H1 (cell line): ENCODE measurements at regions not wholly inside any gene's neighbourhood (a gene's known extent, or its start where the extent isn't known, plus 50 kb on each side); places are given as distances from the start of the nearest gene placed in this dataset.

Experiments
- CTCF ChIA-PET: fragments of 300-600 bp; sonication (Branson Sonifier 250); formaldehyde crosslinking; loops from one replicate; lab custom pipeline; 2021; ENCODE audit not compliant: partially characterized antibody; lab: Charles Lee
- POLR2A ChIA-PET: fragments of 300-600 bp; sonication (Branson Sonifier 250); formaldehyde crosslinking; loops from one replicate; lab custom pipeline; 2021; ENCODE audit warnings: inconsistent platforms; ENCODE audit not compliant: partially characterized antibody; lab: Charles Lee
- DNase-seq, 2 experiments: peaks; one replicate each; pipeline versions ENCODE4 v3.0.0 to v3.0.0-alpha.2; 2010 to 2022; ENCODE audit warnings: low spot score in 2 of 2, low read depth in 1 of 2, mixed read lengths in 1 of 2
- FAIRE-seq: peaks from 2 replicates; lab custom pipeline; 2011; peaks lifted over from hg19 to GRCh38; lab: Jason Lieb, UNC
- H2AFZ ChIP-seq: 2 replicates; pipeline ENCODE4 v1.8.1; 2012; ENCODE audit warnings: low read length, inconsistent platforms
- H2AK5ac ChIP-seq: 2 replicates; pipeline ENCODE4 v1.6.1; 2013; ENCODE audit warnings: low read depth, low read length
- H2BK120ac ChIP-seq: replicated peaks from 2 replicates; pipeline ENCODE3; 2013; ENCODE audit warnings: low read depth, low read length, inconsistent platforms
- H2BK12ac ChIP-seq: 2 replicates; pipeline ENCODE4 v1.6.1; 2013; ENCODE audit warnings: low read depth, low read length
- H2BK15ac ChIP-seq: 2 replicates; pipeline ENCODE4 v1.6.1; 2013; ENCODE audit warnings: low read length
- H2BK20ac ChIP-seq: 2 replicates; pipeline ENCODE4 v1.6.1; 2013; ENCODE audit warnings: low read length
- H2BK5ac ChIP-seq: 2 replicates; pipeline ENCODE4 v1.6.1; 2013; ENCODE audit warnings: low read depth, low read length
- H3K14ac ChIP-seq: 2 replicates; pipeline ENCODE4 v1.6.1; 2013; ENCODE audit warnings: inconsistent platforms; ENCODE audit not compliant: insufficient read length
- H3K18ac ChIP-seq: 2 replicates; pipeline ENCODE4 v1.6.1; 2013; ENCODE audit warnings: low read length; ENCODE audit errors: extremely low read depth
- H3K23ac ChIP-seq: 2 replicates; pipeline ENCODE4 v1.6.1; 2013; ENCODE audit warnings: inconsistent platforms; ENCODE audit not compliant: insufficient read length
- H3K23me2 ChIP-seq: 2 replicates; pipeline ENCODE4 v1.6.1; 2013; ENCODE audit warnings: low read depth, low read length
- H3K27ac ChIP-seq: 2 replicates; pipeline ENCODE4 v1.6.1; 2011; ENCODE audit warnings: low read depth, low read length, inconsistent platforms
- H3K27me3 ChIP-seq, 4 experiments: replicated peaks in 1 of 4; 1 replicate in 1 of 4; 2 replicates in 3 of 4; pipeline versions ENCODE4 v1.6.1 to v1.8.1; 2011 to 2013; ENCODE audit warnings: low read length in 3 of 4, mild to moderate bottlenecking in 3 of 4, inconsistent platforms in 2 of 4, mixed read lengths in 2 of 4, moderate library complexity in 1 of 4; ENCODE audit not compliant: control insufficient read depth in 3 of 4, insufficient read depth in 3 of 4; ENCODE audit errors: extremely low read depth in 1 of 4
- H3K36me3 ChIP-seq, 4 experiments: 2 replicates each; pipeline versions ENCODE4 v1.6.1 to v1.8.1; 2011 to 2013; ENCODE audit warnings: mild to moderate bottlenecking in 4 of 4, low read length in 3 of 4, moderate library complexity in 2 of 4, control low read depth in 1 of 4, inconsistent platforms in 1 of 4; ENCODE audit not compliant: insufficient read depth in 4 of 4, control insufficient read depth in 2 of 4
- H3K4ac ChIP-seq: replicated peaks from 2 replicates; pipeline ENCODE3; 2013; ENCODE audit warnings: low read length, low read depth, mixed read lengths, inconsistent platforms; ENCODE audit not compliant: insufficient read length
- H3K4me1 ChIP-seq, 4 experiments: replicated peaks in 1 of 4; 1 replicate in 1 of 4; 2 replicates in 3 of 4; pipeline versions ENCODE4 v1.6.1 to v1.8.1; 2011 to 2013; ENCODE audit warnings: low read length in 3 of 4, inconsistent platforms in 2 of 4, mixed read lengths in 1 of 4; ENCODE audit not compliant: insufficient read depth in 4 of 4, control insufficient read depth in 3 of 4
- H3K4me2 ChIP-seq, 2 experiments: 2 replicates each; pipeline versions ENCODE4 v1.6.1 to v1.8.1; 2011 to 2013; ENCODE audit warnings: low read depth in 2 of 2, low read length in 2 of 2, control low read depth in 1 of 2, inconsistent platforms in 1 of 2, mild to moderate bottlenecking in 1 of 2; ENCODE audit not compliant: insufficient read depth in 1 of 2
- H3K4me3 ChIP-seq, 4 experiments: fragments of 200-600, 300-600 bp in 1 of 4; sonication (generic), shearing (Covaris generic), sonication (Bioruptor Twin) in 1 of 4; 2 replicates each; pipeline versions ENCODE4 v1.5.1 to v1.8.1; 2011 to 2016; ENCODE audit warnings: low read length in 4 of 4, low read depth in 3 of 4, control low read depth in 2 of 4, inconsistent platforms in 2 of 4, mild to moderate bottlenecking in 2 of 4, mixed read lengths in 1 of 4, moderate library complexity in 1 of 4; ENCODE audit not compliant: insufficient read depth in 2 of 4; ENCODE audit errors: extremely low read depth in 1 of 4
- H3K56ac ChIP-seq: replicated peaks from 2 replicates; pipeline ENCODE3; 2013; ENCODE audit warnings: low read depth, mild to moderate bottlenecking, mixed read lengths, low read length, inconsistent platforms; ENCODE audit not compliant: insufficient read length
- H3K79me1 ChIP-seq: 2 replicates; pipeline ENCODE4 v1.6.1; 2013; ENCODE audit warnings: low read depth, low read length, control low read depth
- H3K79me2 ChIP-seq, 2 experiments: 2 replicates each; pipeline versions ENCODE4 v1.6.1 to v1.8.1; 2012 to 2013; ENCODE audit warnings: low read length in 2 of 2, mild to moderate bottlenecking in 2 of 2, inconsistent platforms in 1 of 2; ENCODE audit not compliant: insufficient read depth in 2 of 2, control insufficient read depth in 1 of 2
- H3K9ac ChIP-seq, 4 experiments: replicated peaks in 1 of 4; 1 replicate in 1 of 4; 2 replicates in 3 of 4; pipeline versions ENCODE4 v1.6.1 to v1.8.1; 2011 to 2013; ENCODE audit warnings: low read depth in 3 of 4, low read length in 3 of 4, control low read depth in 2 of 4, mild to moderate bottlenecking in 2 of 4, moderate library complexity in 2 of 4, inconsistent platforms in 1 of 4; ENCODE audit errors: extremely low read depth in 1 of 4
- H3K9me3 ChIP-seq, 2 experiments: 2 replicates each; pipeline versions ENCODE4 v1.6.1 to v1.8.1; 2012 to 2013; ENCODE audit warnings: mild to moderate bottlenecking in 2 of 2, moderate library complexity in 2 of 2, control low read depth in 1 of 2, inconsistent platforms in 1 of 2, low read depth in 1 of 2, low read length in 1 of 2, mixed read lengths in 1 of 2; ENCODE audit not compliant: insufficient read depth in 2 of 2
- H4K20me1 ChIP-seq, 2 experiments: replicated peaks in 1 of 2; 2 replicates each; pipeline versions ENCODE3 to v1.8.1; 2011 to 2013; ENCODE audit warnings: inconsistent platforms in 2 of 2, low read length in 2 of 2, mild to moderate bottlenecking in 1 of 2; ENCODE audit not compliant: insufficient read depth in 2 of 2, control insufficient read depth in 1 of 2
- H4K5ac ChIP-seq: 2 replicates; pipeline ENCODE4 v1.6.1; 2013; ENCODE audit warnings: low read length, low read depth, mixed read lengths, inconsistent platforms; ENCODE audit not compliant: insufficient read length
- H4K8ac ChIP-seq: 2 replicates; pipeline ENCODE4 v1.8.0; 2013; ENCODE audit warnings: mild to moderate bottlenecking, moderate library complexity, low read length, inconsistent platforms; ENCODE audit not compliant: insufficient read depth; ENCODE audit errors: extremely low read depth
- H4K91ac ChIP-seq: replicated peaks from 2 replicates; pipeline ENCODE3; 2013; ENCODE audit warnings: low read length, mixed read lengths, inconsistent platforms; ENCODE audit not compliant: insufficient read length
- MAFK ChIP-seq: IDR thresholded peaks from 2 replicates; pipeline ENCODE4 v1.6.1; 2012; ENCODE audit warnings: low read depth, mild to moderate bottlenecking, improper control_type of control experiment, low read length
- SAP30 ChIP-seq: fragments of 300-600 bp; sonication (generic); IDR thresholded peaks from 2 replicates; pipeline ENCODE4 v1.7.1; 2012; ENCODE audit warnings: low read length, moderate library complexity, mild to moderate bottlenecking, inconsistent platforms; ENCODE audit not compliant: insufficient read depth, insufficient replicate concordance
- WGBS, 2 experiments: shearing (Covaris generic) in 1 of 2; methylation state at CpG; one replicate each; pipeline versions ENCODE4 v1.1.6 to v1.1.7; 2013 to 2015; ENCODE audit warnings: low lambda C conversion rate in 2 of 2, mixed read lengths in 2 of 2, inconsistent platforms in 1 of 2, low coverage in 1 of 2, missing lambda C conversion rate in 1 of 2; ENCODE audit not compliant: insufficient replicate concordance in 2 of 2, insufficient coverage in 1 of 2, insufficient read length in 1 of 2; ENCODE audit errors: extremely low coverage in 1 of 2, missing lambda C conversion rate in 1 of 2; 5-methylcytosine and 5-hydroxymethylcytosine counted together

- DNase-seq: no peak
- H3K27ac ChIP-seq: no peak overlapping the region
- no peak overlapping the region for H2BK15ac ChIP-seq
- TF ChIP-seq MAFK: peak; percentile 24; the same call in 1 of the 2 replicates
- no peak for TF ChIP-seq SAP30
- TF ChIP-seq, all 59 proteins: peak for 1
- Histone ChIP-seq H2BK5ac (no peak overlapping the region), H3K4me3 (no peak overlapping the region), H4K20me1 (no peaks in the 10 kb centered on the region), H3K79me1 (no peaks in the 10 kb centered on the region), H2AFZ (no peak overlapping the region), H2BK12ac (no peak overlapping the region), H2BK20ac (no peak overlapping the region), H3K4me2 (no peak overlapping the region), H2AK5ac (no peak overlapping the region), H3K14ac (no peak overlapping the region), H4K8ac (no peak overlapping the region), H3K79me2 (no peaks in the 10 kb centered on the region), H3K4ac (no peak overlapping the region), H4K5ac (no peak overlapping the region), H3K23ac (no peak overlapping the region), H3K27me3 (no peaks in the 10 kb centered on the region), H3K36me3 (no peaks in the 10 kb centered on the region), H3K18ac (no peak overlapping the region), H4K91ac (no peak overlapping the region), H3K56ac (no peak overlapping the region), H3K4me1 (no peaks in the 10 kb centered on the region), H3K9me3 (no peaks in the 10 kb centered on the region), H3K23me2 (no peaks in the 10 kb centered on the region), H3K9ac (no peak overlapping the region), H2BK120ac (no peak overlapping the region)
- ChIA-PET CTCF (interaction anchor here (1.1 kb wide), 1 partner anchor 53 kb away, joined by 4 read pairs; no protein-coding TSS in a partner anchor), POLR2A (no interaction called here)
- 85% methylated on average over 2 of the region's 2 CpGs; no CpG with 5 or more reads in 1 of the 2 experiments for WGBS, 2 experiments
- no peak for FAIRE-seq
Measured at GRCh38 chr1:72757843-72758242, 475.5 kb upstream of the NEGR1 start.
